Upper lobe of right lung (tissue), 1 donor: ENCODE measurements at regions not wholly inside any gene's neighbourhood (a gene's known extent, or its start where the extent isn't known, plus 50 kb on each side); places are given as distances from the start of the nearest gene placed in this dataset.

ENCODE experiments used
- ATAC-seq: fragments of 200-7000 bp; cut with Tn5 transposase; one replicate; pipeline ENCODE4 v1.9.1; 2020; ENCODE audit warnings: mild to moderate bottlenecking, moderate library complexity
- DNase-seq: peaks from one replicate; pipeline ENCODE4 v3.0.0-alpha.2; 2020
- H3K27ac ChIP-seq: fragments of 200-600 bp; one replicate; pipeline ENCODE4 v1.8.0; 2022
- H3K27me3 ChIP-seq: fragments of 200-600 bp; one replicate; pipeline ENCODE4 v1.8.0; 2022; ENCODE audit warnings: mild to moderate bottlenecking
- H3K36me3 ChIP-seq: fragments of 200-600 bp; one replicate; pipeline ENCODE4 v1.8.0; 2022
- H3K4me1 ChIP-seq: fragments of 200-600 bp; one replicate; pipeline ENCODE4 v1.8.0; 2022
- H3K4me3 ChIP-seq: fragments of 200-600 bp; one replicate; pipeline ENCODE4 v1.8.0; 2022; ENCODE audit warnings: mild to moderate bottlenecking
- H3K9me3 ChIP-seq: fragments of 200-600 bp; one replicate; pipeline ENCODE4 v1.8.0; 2022
- CTCF ChIP-seq: fragments of 200-600 bp; IDR thresholded peaks from one replicate; pipeline ENCODE4 v1.8.0; 2022; ENCODE audit warnings: antibody characterized with exemption
- intact Hi-C: fragments of 100-400 bp; cut with DNase I; formaldehyde crosslinking; loops from one replicate; pipeline ENCODE4 v1.11.0; 2022
- donor health status: DM: no; HTN: yes; CAD: no; lungs with severe emphysema.

GRCh38 chr1:112322983-112323678, 72.9 kb upstream of the CTTNBP2NL start:
- Histone ChIP-seq H3K27me3 (no peaks in the 10 kb centered on the region), H3K36me3 (no peaks in the 10 kb centered on the region), H3K4me1 (peaks cover 13% of the 10 kb centered on the region), H3K4me3 (no peak overlapping the region), H3K27ac (no peak overlapping the region), H3K9me3 (no peaks in the 10 kb centered on the region)
- ATAC-seq (no peak), DNase-seq (no peak)
- no peak for TF ChIP-seq CTCF
- intact Hi-C loops = no loop called here

DNA sequence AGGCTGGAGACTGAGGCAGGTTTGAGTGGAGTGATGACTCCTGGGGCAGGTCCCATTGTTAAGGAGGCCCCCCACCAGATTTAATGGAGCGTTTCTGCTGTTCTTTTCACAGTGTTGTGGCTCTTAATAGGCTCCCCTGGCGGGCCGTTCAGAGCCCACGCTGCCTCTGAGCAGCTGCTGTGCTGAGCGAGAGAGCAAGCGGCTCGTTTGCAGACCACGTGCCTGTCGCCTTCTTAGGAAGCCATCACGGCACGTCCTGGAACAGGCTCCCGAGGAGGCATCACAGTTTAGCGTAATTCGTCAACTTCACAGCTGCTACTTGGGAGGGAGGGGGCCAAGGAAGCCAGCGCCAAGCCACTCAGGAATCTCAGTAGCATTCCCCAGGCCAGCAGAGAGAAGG, 70.5 kb upstream of the CTTNBP2NL start:
- intact Hi-C loops = no loop called here
- Histone ChIP-seq H3K9me3 (no peaks in the 10 kb centered on the region), H3K4me3 (no peak overlapping the region), H3K4me1 (peaks cover 2% of the 10 kb centered on the region), H3K27me3 (no peaks in the 10 kb centered on the region), H3K36me3 (no peaks in the 10 kb centered on the region), H3K27ac (no peak overlapping the region)
- ATAC-seq = peak; percentile 9
- DNase-seq = no peak
- TF ChIP-seq CTCF = no peak

- Histone ChIP-seq H3K27ac (no peak overlapping the region), H3K27me3 (no peaks in the 10 kb centered on the region), H3K4me1 (no peaks in the 10 kb centered on the region), H3K36me3 (no peaks in the 10 kb centered on the region), H3K9me3 (no peaks in the 10 kb centered on the region), H3K4me3 (no peak overlapping the region)
- ATAC-seq (no peak), DNase-seq (no peak)
- intact Hi-C loops = no loop called here
- TF ChIP-seq CTCF = no peak
These were observed 67.4 kb upstream of the CTTNBP2NL start for GRCh38 chr1:112328600-112328999.

DNA sequence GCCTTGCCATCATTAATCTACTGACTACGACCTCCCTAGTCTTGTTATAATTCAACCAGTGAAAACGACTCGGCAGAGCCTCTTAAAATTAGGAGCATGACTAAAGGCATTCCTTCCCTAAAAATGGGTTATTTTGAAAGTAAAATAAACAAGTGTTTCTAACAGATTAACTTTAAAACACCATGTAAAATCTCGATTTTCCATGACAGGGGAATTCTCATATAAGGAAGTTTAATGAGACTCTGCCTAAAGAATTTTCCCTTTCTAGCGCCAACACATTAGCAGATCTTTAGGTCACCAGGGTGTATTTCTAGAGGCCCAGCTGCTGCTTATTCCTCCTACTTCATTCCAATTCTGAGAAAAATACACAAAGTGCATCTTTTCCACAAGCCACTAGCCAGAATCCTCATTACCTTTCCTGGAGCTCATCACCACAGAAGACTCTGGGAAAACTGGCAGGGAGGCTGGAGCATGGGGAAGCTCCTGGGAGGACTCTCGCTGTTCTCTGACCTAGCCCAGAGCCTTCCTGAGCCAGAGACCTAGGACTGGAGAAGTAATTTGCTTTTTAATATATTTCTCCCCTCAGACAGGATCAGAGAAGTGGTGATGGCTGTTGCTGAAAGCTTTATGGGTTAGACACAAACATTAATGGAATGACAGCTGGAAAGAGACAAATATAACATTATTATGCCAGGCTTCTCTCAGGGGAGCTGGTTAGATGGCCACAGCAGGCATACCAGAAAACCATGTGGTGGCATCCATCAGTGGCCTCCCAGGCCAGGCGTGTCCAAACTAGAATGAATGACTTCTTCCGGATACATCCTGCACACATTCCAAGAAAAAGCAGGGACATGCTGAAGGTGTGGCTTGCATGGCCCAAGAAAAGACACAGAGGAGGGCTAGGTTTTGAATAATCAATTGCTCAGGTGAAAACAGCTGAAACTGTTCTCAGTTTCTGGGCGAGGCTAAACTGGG, 63.6 kb upstream of the CTTNBP2NL start:
- Histone ChIP-seq H3K9me3 (no peaks in the 10 kb centered on the region), H3K27ac (no peak overlapping the region), H3K27me3 (no peaks in the 10 kb centered on the region), H3K4me3 (no peak overlapping the region), H3K36me3 (no peaks in the 10 kb centered on the region), H3K4me1 (peaks cover 2% of the 10 kb centered on the region)
- no peak for ATAC-seq
- no peak for TF ChIP-seq CTCF
- intact Hi-C loops = no loop called here
- DNase-seq = no peak

GRCh38 chr1:112335351-112335750, 60.7 kb upstream of the CTTNBP2NL start:
- DNase-seq (no peak), ATAC-seq (no peak)
- peaks cover 2% of the 10 kb centered on the region for H3K4me1 ChIP-seq
- H3K27me3 ChIP-seq = no peaks in the 10 kb centered on the region
- no peaks in the 10 kb centered on the region for H3K9me3 ChIP-seq
- intact Hi-C loops = no loop called here
- TF ChIP-seq CTCF = no peak
- H3K27ac ChIP-seq = no peak overlapping the region
- H3K36me3 ChIP-seq = no peaks in the 10 kb centered on the region
- H3K4me3 ChIP-seq = no peak overlapping the region
